ENCODE measurements at regions not wholly inside any gene's neighbourhood (a gene's known extent, or its start where the extent isn't known, plus 50 kb on each side); places are given as distances from the start of the nearest gene placed in this dataset.

DNA sequence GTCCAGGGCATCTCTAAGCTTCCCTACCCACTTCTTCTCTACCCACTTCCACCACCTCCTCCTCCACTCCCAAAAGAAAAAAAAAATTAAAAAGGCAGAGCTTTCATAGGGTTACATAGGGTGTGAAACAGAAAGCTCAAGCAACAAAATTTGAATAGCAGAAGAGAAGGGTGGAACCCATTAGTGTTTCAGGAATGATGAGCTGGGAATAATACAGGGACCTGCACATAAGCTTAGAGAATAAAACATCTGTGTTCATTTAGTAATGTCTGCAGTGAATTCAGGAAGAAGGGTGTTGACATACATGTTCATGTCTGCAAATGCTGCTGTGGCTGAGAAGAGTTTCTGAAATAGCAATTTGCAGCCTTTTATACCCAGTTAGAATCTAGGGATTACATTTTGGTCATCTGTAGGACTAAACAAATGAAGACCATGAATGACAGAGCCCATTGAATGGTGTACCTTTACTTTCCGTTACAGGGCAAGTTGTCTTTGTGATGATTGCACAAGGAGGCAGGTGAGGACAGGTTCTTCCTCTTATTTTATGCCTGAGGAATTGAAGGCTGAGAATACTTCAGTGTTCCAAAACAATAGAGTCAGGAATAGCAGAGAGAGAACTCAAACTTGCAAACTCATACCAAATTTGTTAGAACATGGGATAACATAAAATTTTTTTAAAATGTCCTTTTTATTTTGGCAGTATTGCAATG lies 975.1 kb downstream of the TFAP2A start:
- ATAC-seq (replicated peaks) = no peak
- no peak overlapping the region for H3K4me3 Mint-ChIP-seq
- H3K9me3 Mint-ChIP-seq = peaks cover 12% of the 10 kb centered on the region
- no peak overlapping the region for H3K27ac Mint-ChIP-seq
- H3K36me3 Mint-ChIP-seq (ENCODE audit: low read depth) = no peaks in the 10 kb centered on the region
- no peaks in the 10 kb centered on the region for H3K27me3 Mint-ChIP-seq
- H3K4me1 Mint-ChIP-seq = no peaks in the 10 kb centered on the region

DNA sequence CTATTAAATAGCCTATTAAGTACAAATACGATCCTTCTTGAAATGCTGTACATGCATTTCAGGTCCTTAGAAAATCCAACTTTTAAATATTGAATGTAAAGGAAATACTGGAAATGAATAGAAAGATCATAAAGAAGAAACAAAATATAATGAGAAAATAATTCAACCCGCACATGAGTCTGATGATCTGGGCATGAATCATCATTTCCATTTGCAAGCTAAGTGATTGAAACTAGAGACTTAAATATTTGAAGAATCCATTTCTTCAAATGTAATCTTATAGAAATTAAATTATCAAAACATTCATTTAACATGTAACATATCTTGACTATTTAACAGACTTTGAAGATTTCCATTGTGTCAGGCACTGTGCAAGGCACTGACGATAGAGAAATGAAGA lies 977.0 kb downstream of the TFAP2A start:
- H3K9me3 Mint-ChIP-seq = peaks cover 13% of the 10 kb centered on the region
- no peak for ATAC-seq (replicated peaks)
- no peaks in the 10 kb centered on the region for H3K27me3 Mint-ChIP-seq
- no peak overlapping the region for H3K27ac Mint-ChIP-seq
- H3K4me3 Mint-ChIP-seq = no peak overlapping the region
- H3K4me1 Mint-ChIP-seq = no peaks in the 10 kb centered on the region
- H3K36me3 Mint-ChIP-seq (ENCODE audit: low read depth) = no peaks in the 10 kb centered on the region

DNA sequence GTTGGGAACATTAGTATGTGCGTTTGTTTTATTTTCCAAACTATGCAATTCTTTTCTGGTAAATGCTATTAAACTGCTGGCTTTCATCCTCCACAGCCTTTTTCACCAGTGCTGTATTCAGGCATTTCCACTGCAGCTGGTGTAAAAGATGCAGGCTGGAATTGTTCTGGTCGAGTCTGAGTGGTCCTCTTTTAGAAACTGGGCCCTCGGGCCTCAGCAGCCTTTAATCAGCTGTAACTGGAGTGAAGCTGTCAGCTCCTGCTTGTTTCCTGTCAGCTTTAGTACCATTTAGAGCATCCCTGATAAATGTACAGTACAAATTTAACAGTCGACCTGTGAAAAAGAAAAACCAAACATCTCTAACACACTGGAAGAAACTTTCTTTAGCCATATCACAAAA lies 979.6 kb downstream of the TFAP2A start:
- ATAC-seq (replicated peaks) = no peak
- no peaks in the 10 kb centered on the region for H3K36me3 Mint-ChIP-seq (ENCODE audit: low read depth)
- peaks cover 8% of the 10 kb centered on the region for H3K9me3 Mint-ChIP-seq
- H3K4me3 Mint-ChIP-seq = no peak overlapping the region
- no peaks in the 10 kb centered on the region for H3K4me1 Mint-ChIP-seq
- H3K27me3 Mint-ChIP-seq = no peaks in the 10 kb centered on the region
- no peak overlapping the region for H3K27ac Mint-ChIP-seq

DNA sequence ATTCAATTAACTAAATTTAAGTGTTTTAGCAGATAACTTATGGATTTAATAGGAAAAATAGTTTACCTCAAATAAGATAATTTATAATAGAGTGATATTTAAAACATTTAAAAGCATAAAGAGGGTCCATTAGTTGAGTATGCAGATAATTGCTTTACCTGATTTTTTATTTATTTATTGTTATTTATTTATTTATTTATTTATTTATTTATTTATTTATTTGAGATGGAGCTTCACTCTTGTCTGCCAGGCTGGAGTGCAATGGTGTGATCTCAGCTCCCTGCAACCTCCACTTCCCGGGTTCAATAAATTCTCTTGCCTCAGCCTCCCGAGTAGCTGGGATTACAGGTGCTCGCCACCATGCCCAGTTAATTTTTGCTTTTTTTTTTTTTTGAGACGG lies 982.9 kb downstream of the TFAP2A start:
- Mint-ChIP-seq H3K4me3 (no peak overlapping the region), H3K9me3 (peaks cover 8% of the 10 kb centered on the region), H3K4me1 (no peaks in the 10 kb centered on the region), H3K36me3 (ENCODE audit: low read depth) (no peaks in the 10 kb centered on the region), H3K27ac (no peak overlapping the region), H3K27me3 (no peaks in the 10 kb centered on the region)
- ATAC-seq (replicated peaks) = no peak

DNA sequence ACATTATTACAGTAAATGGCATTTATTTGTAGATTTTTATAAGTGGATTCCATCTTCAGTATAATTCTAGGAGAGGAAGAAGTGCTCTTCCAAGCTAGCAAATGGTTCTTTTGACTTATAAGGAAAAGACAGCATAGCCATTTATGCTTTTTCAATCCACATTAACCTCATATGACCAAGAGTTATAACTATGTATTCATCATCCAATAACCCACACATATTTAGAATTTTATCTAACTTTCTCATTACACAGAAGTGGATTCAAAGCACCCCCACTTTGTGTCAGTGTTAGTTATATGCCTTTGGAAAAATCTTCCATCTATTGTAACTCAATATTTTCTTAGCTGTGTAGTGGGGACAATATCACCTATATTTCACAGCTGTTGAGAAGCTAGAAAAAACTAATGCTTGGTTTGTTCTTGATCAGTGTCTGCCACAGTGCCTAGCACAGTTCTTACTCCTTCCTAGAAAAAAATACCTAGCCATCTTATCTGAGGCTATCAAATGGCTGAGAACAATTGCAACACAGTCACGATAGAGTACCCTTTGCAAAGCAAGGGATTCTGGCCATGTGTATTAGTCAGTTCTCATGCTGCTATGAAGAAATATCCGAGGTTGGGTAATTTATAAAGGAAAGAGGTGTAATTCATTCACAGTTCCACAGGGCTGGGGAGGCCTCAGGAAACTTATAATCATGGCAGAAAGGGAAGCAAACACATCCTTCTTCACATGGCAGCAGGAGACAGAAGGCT lies 986.3 kb downstream of the TFAP2A start:
- H3K4me1 Mint-ChIP-seq = no peaks in the 10 kb centered on the region
- H3K9me3 Mint-ChIP-seq = peaks cover 4% of the 10 kb centered on the region
- no peak for ATAC-seq (replicated peaks)
- no peak overlapping the region for H3K27ac Mint-ChIP-seq
- no peak overlapping the region for H3K4me3 Mint-ChIP-seq
- no peaks in the 10 kb centered on the region for H3K27me3 Mint-ChIP-seq
- H3K36me3 Mint-ChIP-seq (ENCODE audit: low read depth) = no peaks in the 10 kb centered on the region

DNA sequence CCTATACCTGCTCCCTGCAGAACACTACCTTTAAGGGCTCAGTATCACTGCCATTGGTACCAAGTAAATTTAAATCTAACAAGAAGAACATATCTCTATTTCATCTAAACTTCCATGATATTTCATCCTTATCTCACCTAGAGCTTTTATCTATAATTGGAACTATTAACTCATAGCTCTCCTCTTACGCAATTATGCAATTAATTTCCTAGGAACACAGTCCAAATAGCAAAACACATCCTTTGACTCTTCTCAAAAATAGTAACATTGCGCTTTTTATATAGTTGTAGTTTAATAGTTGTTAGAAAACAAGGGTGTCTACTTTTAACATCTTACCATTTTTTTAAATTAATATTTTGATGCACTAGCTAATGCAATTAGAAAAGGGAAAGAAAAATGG lies 986.8 kb upstream of the SLC35B3 start:
- no peak overlapping the region for H3K4me3 Mint-ChIP-seq
- H3K9me3 Mint-ChIP-seq = no peaks in the 10 kb centered on the region
- no peaks in the 10 kb centered on the region for H3K27me3 Mint-ChIP-seq
- no peaks in the 10 kb centered on the region for H3K4me1 Mint-ChIP-seq
- ATAC-seq (replicated peaks) = no peak
- no peaks in the 10 kb centered on the region for H3K36me3 Mint-ChIP-seq (ENCODE audit: low read depth)
- H3K27ac Mint-ChIP-seq = no peak overlapping the region

DNA sequence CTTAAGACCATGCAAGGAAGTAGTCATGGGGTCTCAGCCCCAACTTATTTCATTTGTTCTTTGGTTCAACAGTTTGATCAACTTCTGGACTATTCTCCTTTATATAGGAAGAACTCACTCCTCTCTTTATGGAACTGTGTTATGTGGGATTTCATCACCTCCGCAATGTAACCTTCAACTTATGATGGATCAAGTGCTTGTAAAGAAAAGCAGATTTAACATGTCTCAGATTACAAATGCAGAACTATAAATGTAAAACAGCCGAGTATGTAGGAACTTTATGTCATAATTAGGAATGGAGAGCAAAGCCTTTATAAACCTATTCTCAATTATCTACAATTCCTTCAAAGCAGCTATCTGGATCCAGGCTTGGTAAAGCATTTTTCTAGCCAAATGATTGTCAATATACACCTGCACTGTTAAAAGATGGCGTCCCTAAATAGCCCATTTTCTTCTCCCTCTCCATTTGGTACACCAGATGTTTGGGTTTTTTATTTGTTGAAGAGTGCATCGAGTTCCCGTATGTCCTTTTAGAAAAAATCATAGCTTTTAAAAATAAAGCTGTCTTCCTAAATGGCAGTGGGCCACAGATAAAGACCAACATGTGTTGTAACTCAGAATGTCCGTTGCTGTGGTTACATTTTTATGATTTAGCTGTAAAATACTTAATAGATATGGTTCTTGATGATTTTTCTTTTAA lies 985.1 kb upstream of the SLC35B3 start:
- Mint-ChIP-seq H3K36me3 (ENCODE audit: low read depth) (no peaks in the 10 kb centered on the region), H3K9me3 (no peaks in the 10 kb centered on the region)

DNA sequence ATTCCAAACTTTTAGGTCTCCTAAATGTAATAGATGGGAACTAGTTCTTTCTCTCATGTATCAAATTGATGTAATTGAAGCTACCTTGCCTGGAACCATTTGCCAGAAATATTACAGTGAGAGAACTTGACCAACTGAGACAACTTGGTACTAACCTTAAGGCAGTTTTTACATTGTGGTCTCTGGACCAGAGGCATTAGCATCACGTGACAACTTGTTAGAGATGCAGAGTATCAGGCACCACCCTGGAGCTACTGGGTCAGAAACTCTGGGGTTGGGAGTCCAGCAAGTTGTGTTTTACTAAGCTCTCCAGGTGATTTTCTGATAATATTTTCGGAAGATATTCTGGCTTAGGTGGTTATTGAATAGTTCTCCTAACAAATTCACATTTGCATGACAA lies 982.1 kb upstream of the SLC35B3 start:
- H3K4me3 Mint-ChIP-seq = no peak overlapping the region
- no peaks in the 10 kb centered on the region for H3K4me1 Mint-ChIP-seq
- H3K27ac Mint-ChIP-seq = no peak overlapping the region
- no peak for ATAC-seq (replicated peaks)
- H3K27me3 Mint-ChIP-seq = no peaks in the 10 kb centered on the region
- H3K36me3 Mint-ChIP-seq (ENCODE audit: low read depth) = no peaks in the 10 kb centered on the region
- peaks cover 3% of the 10 kb centered on the region for H3K9me3 Mint-ChIP-seq

More for the DNA sequence above, 985.1 kb upstream of the SLC35B3 start:
- H3K4me3 Mint-ChIP-seq = no peak overlapping the region
- H3K27me3 Mint-ChIP-seq = no peaks in the 10 kb centered on the region
- no peaks in the 10 kb centered on the region for H3K4me1 Mint-ChIP-seq
- no peak overlapping the region for H3K27ac Mint-ChIP-seq
- ATAC-seq (replicated peaks) = no peak

DNA sequence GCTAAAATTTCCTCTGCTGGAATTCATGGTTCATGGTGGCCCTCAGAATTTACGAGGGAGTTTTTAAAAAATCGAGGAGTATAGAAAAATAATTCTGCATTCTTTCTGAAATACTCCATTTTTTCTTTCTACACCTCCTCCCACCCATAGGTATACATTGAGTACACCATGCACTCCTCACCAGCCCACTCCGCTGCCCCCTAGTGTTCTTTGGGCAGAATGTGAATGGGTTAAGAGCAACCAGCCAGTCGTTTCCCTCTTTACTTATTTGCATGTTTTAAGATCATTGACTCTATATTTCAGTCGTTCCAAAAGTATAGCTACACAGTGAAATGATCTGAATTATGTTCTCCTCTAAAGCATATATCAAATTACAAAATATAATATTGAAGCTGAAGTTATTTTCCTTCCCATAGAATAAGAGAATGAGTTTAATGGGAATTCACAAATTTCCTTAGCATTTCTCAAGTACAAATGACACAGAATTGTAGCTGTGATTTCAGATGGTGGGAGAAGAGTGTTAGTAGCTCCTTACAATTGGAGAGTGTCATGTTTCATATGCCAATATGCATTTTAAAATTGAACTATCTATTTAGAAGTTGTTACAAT lies 977.7 kb upstream of the SLC35B3 start:
- no peaks in the 10 kb centered on the region for H3K36me3 Mint-ChIP-seq (ENCODE audit: low read depth)
- H3K27ac Mint-ChIP-seq = no peak overlapping the region
- peaks cover 7% of the 10 kb centered on the region for H3K9me3 Mint-ChIP-seq
- no peaks in the 10 kb centered on the region for H3K4me1 Mint-ChIP-seq
- no peak for ATAC-seq (replicated peaks)
- H3K4me3 Mint-ChIP-seq = no peak overlapping the region
- no peaks in the 10 kb centered on the region for H3K27me3 Mint-ChIP-seq

DNA sequence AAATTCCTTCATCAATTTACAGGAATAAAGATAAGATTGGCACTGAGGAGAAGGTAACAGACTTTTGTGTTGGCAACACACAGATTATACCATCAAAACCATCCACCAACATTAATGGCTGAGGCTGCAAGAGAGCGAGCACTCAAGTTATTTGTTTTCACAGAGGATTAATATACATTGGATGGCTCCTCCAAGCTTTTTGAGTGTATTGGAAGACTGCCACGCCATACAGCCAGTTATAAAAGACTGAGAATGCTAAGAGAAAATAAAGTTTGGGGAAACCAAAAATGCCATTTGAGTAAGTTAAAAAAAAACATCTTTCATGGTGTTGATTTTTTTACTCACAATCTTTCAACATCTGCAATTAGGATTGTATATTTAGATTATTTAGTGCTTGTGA lies 973.8 kb upstream of the SLC35B3 start:
- ATAC-seq (replicated peaks) = no peak
- Mint-ChIP-seq H3K36me3 (ENCODE audit: low read depth) (no peaks in the 10 kb centered on the region), H3K27me3 (no peaks in the 10 kb centered on the region), H3K27ac (no peak overlapping the region), H3K4me1 (no peaks in the 10 kb centered on the region), H3K9me3 (peaks cover 20% of the 10 kb centered on the region), H3K4me3 (no peak overlapping the region)

DNA sequence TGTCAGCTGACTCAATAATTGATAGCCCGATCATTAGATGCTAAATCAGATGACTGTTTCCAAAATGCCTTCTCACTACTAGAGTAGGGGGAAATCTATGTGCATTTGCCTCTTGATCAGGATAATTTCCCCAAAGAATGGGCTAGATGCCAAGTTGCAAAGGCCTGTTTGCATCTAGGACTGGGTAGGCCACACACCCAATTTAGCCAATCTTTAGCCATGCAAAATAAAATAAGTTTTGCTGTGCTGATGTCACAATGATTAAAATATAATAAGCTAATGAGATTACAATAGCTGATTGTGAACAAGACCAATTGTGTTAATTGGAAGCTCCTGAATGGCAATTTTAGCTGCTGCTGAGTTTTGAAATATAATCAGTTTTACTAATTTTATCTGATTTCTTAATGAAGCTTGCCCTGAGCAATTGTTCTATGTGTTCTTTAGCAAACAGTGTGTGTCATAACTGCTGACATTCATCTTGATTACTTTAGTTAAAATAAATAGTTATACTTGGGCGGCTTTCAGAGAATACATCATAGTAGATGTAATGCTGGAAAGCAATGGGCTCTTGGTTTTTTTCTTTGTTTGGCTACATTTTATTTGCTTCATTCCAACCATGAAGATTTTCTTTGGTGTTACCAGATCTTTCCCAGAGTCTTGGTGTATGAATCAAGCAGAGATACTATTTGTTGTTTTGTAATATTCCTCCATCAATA lies 973.2 kb upstream of the SLC35B3 start:
- no peak for ATAC-seq (replicated peaks)
- H3K27me3 Mint-ChIP-seq = no peaks in the 10 kb centered on the region

DNA sequence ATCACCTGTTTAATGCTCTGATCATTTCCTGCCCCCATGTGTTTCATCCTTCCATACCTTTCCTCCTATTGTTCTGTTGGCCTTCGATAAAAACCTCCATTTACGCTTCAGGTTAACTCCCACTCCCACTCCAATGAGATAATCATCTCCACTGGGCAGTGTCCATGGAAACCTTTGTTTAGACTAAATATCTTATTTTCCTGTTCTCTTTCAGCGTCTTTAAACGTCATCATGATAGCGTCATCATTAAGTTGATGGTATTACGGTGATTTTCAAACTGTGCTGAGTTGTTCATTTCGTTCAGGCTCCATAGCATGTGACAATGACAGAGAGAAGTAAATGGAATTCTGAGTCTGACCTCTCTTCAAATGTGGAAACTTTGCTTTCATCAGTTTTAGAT lies 970.5 kb upstream of the SLC35B3 start:
- no peak overlapping the region for H3K4me3 Mint-ChIP-seq
- no peaks in the 10 kb centered on the region for H3K27me3 Mint-ChIP-seq
- H3K9me3 Mint-ChIP-seq = peaks cover 17% of the 10 kb centered on the region
- no peaks in the 10 kb centered on the region for H3K36me3 Mint-ChIP-seq (ENCODE audit: low read depth)
- no peaks in the 10 kb centered on the region for H3K4me1 Mint-ChIP-seq
- no peak overlapping the region for H3K27ac Mint-ChIP-seq
- no peak for ATAC-seq (replicated peaks)

More for the DNA sequence above, 973.2 kb upstream of the SLC35B3 start:
- H3K36me3 Mint-ChIP-seq (ENCODE audit: low read depth) = no peaks in the 10 kb centered on the region
- H3K4me1 Mint-ChIP-seq = no peaks in the 10 kb centered on the region
- H3K4me3 Mint-ChIP-seq = no peak overlapping the region
- no peak overlapping the region for H3K27ac Mint-ChIP-seq
- peaks cover 20% of the 10 kb centered on the region for H3K9me3 Mint-ChIP-seq

DNA sequence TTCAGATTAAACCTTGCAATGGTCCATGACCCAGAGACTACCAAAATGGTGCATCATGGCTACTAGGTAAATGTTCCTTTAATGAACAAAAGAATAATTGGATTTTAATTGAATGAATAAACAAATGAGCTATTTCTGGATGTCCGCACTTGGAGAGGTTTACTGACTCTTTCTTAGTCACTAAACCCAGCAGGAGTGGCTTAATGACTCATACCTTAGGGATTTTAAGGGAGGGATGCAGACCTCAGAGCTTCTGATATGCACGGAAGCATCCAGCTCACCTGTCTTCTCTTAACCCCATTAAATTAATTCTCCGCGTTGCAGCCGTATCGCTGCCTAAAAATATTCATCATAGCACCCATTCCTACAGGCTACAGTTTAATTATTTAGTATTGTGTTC lies 970.0 kb upstream of the SLC35B3 start:
- no peak overlapping the region for H3K27ac Mint-ChIP-seq
- ATAC-seq (replicated peaks) = no peak
- no peaks in the 10 kb centered on the region for H3K27me3 Mint-ChIP-seq
- no peaks in the 10 kb centered on the region for H3K4me1 Mint-ChIP-seq
- peaks cover 17% of the 10 kb centered on the region for H3K9me3 Mint-ChIP-seq
- no peak overlapping the region for H3K4me3 Mint-ChIP-seq
- H3K36me3 Mint-ChIP-seq (ENCODE audit: low read depth) = no peaks in the 10 kb centered on the region

Data from activated T-helper 17 cell treated with anti-CD3 and anti-CD28 coated beads, Interleukin-2, amount 50 U/mL, for 72 hours (primary cell).